GM12878 (cell line): ENCODE measurements at regions not wholly inside any gene's neighbourhood (a gene's known extent, or its start where the extent isn't known, plus 50 kb on each side); places are given as distances from the start of the nearest gene placed in this dataset.

Experiments
- ATAC-seq: fragments of 200-7000 bp; cut with Tn5 transposase; 3 replicates; pipeline ENCODE4 v1.9.1; 2020; ENCODE audit warnings: mild to moderate bottlenecking, moderate library complexity
- BruUV-seq: library from RNA; stranded (reverse); fragments of 400-500 nt; replicated peaks from 2 replicates; lab custom pipeline; 2021; lab: Mats Ljungman, UMichigan
- CTCF ChIA-PET: fragments of 300-600 bp; sonication (Branson Sonifier 250); formaldehyde crosslinking; extraction: SDS; loops from one replicate; lab custom pipeline; 2021; ENCODE audit warnings: inconsistent platforms; lab: Yijun Ruan, JAX
- POLR2A ChIA-PET: fragments of 350-600 bp; formaldehyde crosslinking; extraction: SDS; loops from one replicate; lab custom pipeline; 2021; ENCODE audit warnings: inconsistent platforms; lab: Charles Lee
- RAD21 ChIA-PET: fragments of 300-600 bp; sonication (Branson Sonifier 250); formaldehyde crosslinking; loops from one replicate; lab custom pipeline; 2023; ENCODE audit warnings: antibody characterized with exemption; ENCODE audit not compliant: unreplicated experiment; lab: Charles Lee
- SMC1A ChIA-PET: fragments of 300-600 bp; sonication (Branson Sonifier 250); formaldehyde crosslinking; loops from one replicate; lab custom pipeline; 2023; ENCODE audit not compliant: unreplicated experiment, uncharacterized antibody; lab: Charles Lee
- DNase-seq: peaks from one replicate; pipeline ENCODE4 v3.0.0-alpha.2; 2011; ENCODE audit warnings: low read depth, low spot score
- FAIRE-seq: peaks from 3 replicates; lab custom pipeline; 2011; peaks lifted over from hg19 to GRCh38; lab: Jason Lieb, UNC
- H2AFZ ChIP-seq: 2 replicates; pipeline ENCODE4 v1.6.0; 2011; ENCODE audit warnings: low read depth, low read length, control low read depth; ENCODE audit not compliant: control insufficient read depth
- H3K27ac ChIP-seq: 2 replicates; pipeline ENCODE4 v1.5.1; 2011; ENCODE audit warnings: control low read depth; ENCODE audit not compliant: control insufficient read depth, insufficient read depth
- H3K27me3 ChIP-seq, 2 experiments: replicated peaks in 1 of 2; 2 replicates each; pipeline versions ENCODE4 v1.6.0 to v1.6.1; 2011; ENCODE audit warnings: low read length in 1 of 2; ENCODE audit not compliant: control insufficient read depth in 2 of 2, insufficient read depth in 2 of 2
- H3K36me3 ChIP-seq, 2 experiments: 2 replicates each; pipeline ENCODE4 v1.5.1; 2011; ENCODE audit warnings: low read length in 1 of 2; ENCODE audit not compliant: control insufficient read depth in 2 of 2, insufficient read depth in 2 of 2
- H3K4me1 ChIP-seq: 2 replicates; pipeline ENCODE4 v1.6.1; 2011; ENCODE audit warnings: mild to moderate bottlenecking, low read length, moderate library complexity, mixed read lengths; ENCODE audit not compliant: control insufficient read depth, insufficient read depth
- H3K4me2 ChIP-seq: 2 replicates; pipeline ENCODE4 v1.6.0; 2011; ENCODE audit warnings: control low read depth; ENCODE audit not compliant: control insufficient read depth, insufficient read depth
- H3K4me3 ChIP-seq: fragments of 200-600 bp; sonication (generic); 2 replicates; pipeline ENCODE4 v1.5.1; 2016
- H3K79me2 ChIP-seq: 2 replicates; pipeline ENCODE4 v1.6.0; 2011; ENCODE audit warnings: low read length; ENCODE audit not compliant: control insufficient read depth, insufficient read depth
- H3K9ac ChIP-seq: 2 replicates; pipeline ENCODE4 v1.8.0; 2011; ENCODE audit warnings: low read length, control low read depth, mixed read lengths; ENCODE audit not compliant: control insufficient read depth, insufficient read depth
- H3K9me3 ChIP-seq: replicated peaks from 3 replicates; pipeline ENCODE4 v1.5.1; 2011; ENCODE audit warnings: mild to moderate bottlenecking, low read length; ENCODE audit not compliant: control insufficient read depth, insufficient read depth
- H4K20me1 ChIP-seq: 2 replicates; pipeline ENCODE4 v1.6.0; 2011; ENCODE audit not compliant: control insufficient read depth, insufficient read depth
- ELK1 ChIP-seq: IDR thresholded peaks from 2 replicates; pipeline ENCODE4 v1.6.1; 2012; ENCODE audit warnings: low read depth, low read length, improper control_type of control experiment
- HDAC2 ChIP-seq: fragments of 200-600 bp; sonication (generic); IDR thresholded peaks from 2 replicates; pipeline ENCODE4 v1.6.1; 2017
- IKZF1 ChIP-seq: fragments of 450-650 bp; conservative IDR thresholded peaks from 2 replicates; pipeline ENCODE4 v1.6.1; 2017; ENCODE audit warnings: antibody characterized with exemption, mild to moderate bottlenecking
- KLF5 ChIP-seq: fragments of 450-650 bp; IDR thresholded peaks from 2 replicates; pipeline ENCODE4 v1.6.1; 2014; ENCODE audit warnings: mild to moderate bottlenecking; ENCODE audit not compliant: partially characterized antibody
- MTA3 ChIP-seq: IDR thresholded peaks from 2 replicates; pipeline ENCODE4 v1.6.1; 2012; ENCODE audit warnings: low read length, inconsistent platforms, borderline replicate concordance
- MYC ChIP-seq: IDR thresholded peaks from 2 replicates; pipeline ENCODE4 v1.6.1; 2011; ENCODE audit warnings: mild to moderate bottlenecking, low read length, moderate library complexity, inconsistent platforms; ENCODE audit not compliant: insufficient read depth, insufficient replicate concordance, insufficient read length, severe bottlenecking
- NBN ChIP-seq: fragments of 450-650 bp; IDR thresholded peaks from 2 replicates; pipeline ENCODE4 v1.6.1; 2016
- NFIC ChIP-seq: IDR thresholded peaks from 2 replicates; pipeline ENCODE4 v1.6.1; 2012; ENCODE audit warnings: low read depth, mild to moderate bottlenecking, inconsistent platforms, low read length, moderate library complexity
- NFYB ChIP-seq: IDR thresholded peaks from 2 replicates; pipeline ENCODE4 v1.6.1; 2011; ENCODE audit warnings: low read depth, mild to moderate bottlenecking, low read length, improper control_type of control experiment, moderate library complexity; ENCODE audit not compliant: insufficient read depth
- NR2F1 ChIP-seq: fragments of 450-650 bp; conservative IDR thresholded peaks from 2 replicates; pipeline ENCODE4 v1.6.1; 2017; ENCODE audit warnings: mild to moderate bottlenecking
- SRF ChIP-seq, 2 experiments: IDR thresholded peaks; 2 replicates each; pipeline ENCODE4 v1.6.1; 2011; ENCODE audit warnings: low read depth in 2 of 2, low read length in 2 of 2, mild to moderate bottlenecking in 1 of 2, moderate library complexity in 1 of 2
- ZBTB33 ChIP-seq: fragments of 450-650 bp; IDR thresholded peaks from 2 replicates; pipeline ENCODE4 v1.6.1; 2017; ENCODE audit warnings: mild to moderate bottlenecking
- ZNF622 ChIP-seq: fragments of 450-650 bp; IDR thresholded peaks from 2 replicates; pipeline ENCODE4 v1.6.1; 2017; ENCODE audit warnings: mild to moderate bottlenecking, inconsistent platforms
- in situ Hi-C: fragments of 300-500 bp; cut with MboI; formaldehyde crosslinking; loops from 9 replicates; pipeline ENCODE4 v1.14.3; 2018; ENCODE audit warnings: mixed read lengths
- intact Hi-C: fragments of 100-400 bp; cut with micrococcal nuclease; formaldehyde crosslinking; loops from one replicate; pipeline ENCODE4 v1.14.2; 2022; ENCODE audit not compliant: unreplicated experiment
- TF ChIP-seq, protein P1 (sequence below): fragments of 150-350 bp; IDR thresholded peaks from 2 replicates; pipeline ENCODE4 v1.6.1; 2014; ENCODE audit warnings: mild to moderate bottlenecking, low read depth, low read length
- TF ChIP-seq, protein P2 (sequence below): IDR thresholded peaks from 2 replicates; pipeline ENCODE4 v1.6.1; 2012; ENCODE audit warnings: mild to moderate bottlenecking, low read depth, low read length

DNA sequence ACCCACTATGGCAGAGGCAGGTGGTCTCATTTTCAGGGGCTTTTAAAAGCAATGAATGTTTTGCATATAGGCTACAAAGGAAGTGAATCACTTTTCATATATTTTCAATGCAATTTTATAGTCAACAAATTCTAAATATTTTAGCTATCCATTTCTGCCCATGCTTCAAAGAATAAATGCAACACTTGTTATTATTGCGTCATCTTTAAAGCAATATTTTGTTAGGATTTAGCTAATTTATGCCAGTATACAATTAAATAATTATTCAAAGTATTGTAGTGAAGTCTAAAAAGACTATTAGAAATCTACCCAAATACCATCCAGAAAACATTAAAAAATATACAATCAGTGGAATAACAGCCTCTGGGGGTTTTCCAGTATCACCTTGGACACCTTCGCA is 509.1 kb upstream of the SPANXN1 start (continued):
- no peak for TF ChIP-seq ELK1
- TF ChIP-seq, all 136 proteins: peak for 0

GRCh38 chrX:144768540-144768939 is 478.8 kb upstream of the SPANXN1 start:
- H3K4me1 ChIP-seq = no peaks in the 10 kb centered on the region
- no peaks in the 10 kb centered on the region for H3K36me3 ChIP-seq
- H2AFZ ChIP-seq = no peak overlapping the region
- FAIRE-seq = no peak
- in situ Hi-C loops (no loop called here), intact Hi-C loops (no loop called here)
- no peak for ATAC-seq
- H3K79me2 ChIP-seq = no peaks in the 10 kb centered on the region
- CTCF ChIA-PET = no interaction called here
- TF ChIP-seq, protein P1, sequence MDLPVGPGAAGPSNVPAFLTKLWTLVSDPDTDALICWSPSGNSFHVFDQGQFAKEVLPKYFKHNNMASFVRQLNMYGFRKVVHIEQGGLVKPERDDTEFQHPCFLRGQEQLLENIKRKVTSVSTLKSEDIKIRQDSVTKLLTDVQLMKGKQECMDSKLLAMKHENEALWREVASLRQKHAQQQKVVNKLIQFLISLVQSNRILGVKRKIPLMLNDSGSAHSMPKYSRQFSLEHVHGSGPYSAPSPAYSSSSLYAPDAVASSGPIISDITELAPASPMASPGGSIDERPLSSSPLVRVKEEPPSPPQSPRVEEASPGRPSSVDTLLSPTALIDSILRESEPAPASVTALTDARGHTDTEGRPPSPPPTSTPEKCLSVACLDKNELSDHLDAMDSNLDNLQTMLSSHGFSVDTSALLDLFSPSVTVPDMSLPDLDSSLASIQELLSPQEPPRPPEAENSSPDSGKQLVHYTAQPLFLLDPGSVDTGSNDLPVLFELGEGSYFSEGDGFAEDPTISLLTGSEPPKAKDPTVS = no peak
- TF ChIP-seq KLF5 = no peak
- no peak for TF ChIP-seq MYC
- TF ChIP-seq, protein P2, sequence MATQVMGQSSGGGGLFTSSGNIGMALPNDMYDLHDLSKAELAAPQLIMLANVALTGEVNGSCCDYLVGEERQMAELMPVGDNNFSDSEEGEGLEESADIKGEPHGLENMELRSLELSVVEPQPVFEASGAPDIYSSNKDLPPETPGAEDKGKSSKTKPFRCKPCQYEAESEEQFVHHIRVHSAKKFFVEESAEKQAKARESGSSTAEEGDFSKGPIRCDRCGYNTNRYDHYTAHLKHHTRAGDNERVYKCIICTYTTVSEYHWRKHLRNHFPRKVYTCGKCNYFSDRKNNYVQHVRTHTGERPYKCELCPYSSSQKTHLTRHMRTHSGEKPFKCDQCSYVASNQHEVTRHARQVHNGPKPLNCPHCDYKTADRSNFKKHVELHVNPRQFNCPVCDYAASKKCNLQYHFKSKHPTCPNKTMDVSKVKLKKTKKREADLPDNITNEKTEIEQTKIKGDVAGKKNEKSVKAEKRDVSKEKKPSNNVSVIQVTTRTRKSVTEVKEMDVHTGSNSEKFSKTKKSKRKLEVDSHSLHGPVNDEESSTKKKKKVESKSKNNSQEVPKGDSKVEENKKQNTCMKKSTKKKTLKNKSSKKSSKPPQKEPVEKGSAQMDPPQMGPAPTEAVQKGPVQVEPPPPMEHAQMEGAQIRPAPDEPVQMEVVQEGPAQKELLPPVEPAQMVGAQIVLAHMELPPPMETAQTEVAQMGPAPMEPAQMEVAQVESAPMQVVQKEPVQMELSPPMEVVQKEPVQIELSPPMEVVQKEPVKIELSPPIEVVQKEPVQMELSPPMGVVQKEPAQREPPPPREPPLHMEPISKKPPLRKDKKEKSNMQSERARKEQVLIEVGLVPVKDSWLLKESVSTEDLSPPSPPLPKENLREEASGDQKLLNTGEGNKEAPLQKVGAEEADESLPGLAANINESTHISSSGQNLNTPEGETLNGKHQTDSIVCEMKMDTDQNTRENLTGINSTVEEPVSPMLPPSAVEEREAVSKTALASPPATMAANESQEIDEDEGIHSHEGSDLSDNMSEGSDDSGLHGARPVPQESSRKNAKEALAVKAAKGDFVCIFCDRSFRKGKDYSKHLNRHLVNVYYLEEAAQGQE = no peak
- no peak for TF ChIP-seq NR2F1
- no peak for TF ChIP-seq NFYB
- TF ChIP-seq HDAC2 = no peak
- no peak for TF ChIP-seq MTA3
- no peak for TF ChIP-seq NFIC
- TF ChIP-seq NBN = no peak
- TF ChIP-seq IKZF1 = no peak
- TF ChIP-seq ZBTB33 = no peak
- no peak for TF ChIP-seq ZNF622
- no peak for TF ChIP-seq SRF (IDR thresholded peaks at IDR 0.05; ENCODE audit: low read depth in 2 of 2, low read length in 2 of 2)
- H3K27ac ChIP-seq = no peak overlapping the region
- no peaks in the 10 kb centered on the region for H4K20me1 ChIP-seq
- H3K27me3 ChIP-seq = no peaks in the 10 kb centered on the region
- SMC1A ChIA-PET = interaction anchor here (0.6 kb wide), 1 partner anchor 161 kb away, joined by 3 read pairs; no protein-coding TSS in a partner anchor
- H3K9me3 ChIP-seq = no peaks in the 10 kb centered on the region
- BruUV-seq = no TSS peak
- DNase-seq = no peak
- POLR2A ChIA-PET = no interaction called here
- no peak overlapping the region for H3K9ac ChIP-seq
- no peak overlapping the region for H3K4me2 ChIP-seq
- RAD21 ChIA-PET = no interaction called here
- no peak overlapping the region for H3K4me3 ChIP-seq
